C4-2B (cell line): ENCODE measurements at regions not wholly inside any gene's neighbourhood (a gene's known extent, or its start where the extent isn't known, plus 50 kb on each side); places are given as distances from the start of the nearest gene placed in this dataset.

Experiments
- H3K27ac ChIP-seq: fragments of 450-650 bp; 2 replicates; pipeline ENCODE4 v1.5.1; 2017
- ZFX ChIP-seq: fragments of 450-650 bp; IDR thresholded peaks from 2 replicates; pipeline ENCODE4 v1.6.1; 2017
- TF ChIP-seq, protein P1 (sequence below): fragments of 450-650 bp; conservative IDR thresholded peaks from 2 replicates; pipeline ENCODE4 v1.5.1; 2017; ENCODE audit warnings: mild to moderate bottlenecking

DNA sequence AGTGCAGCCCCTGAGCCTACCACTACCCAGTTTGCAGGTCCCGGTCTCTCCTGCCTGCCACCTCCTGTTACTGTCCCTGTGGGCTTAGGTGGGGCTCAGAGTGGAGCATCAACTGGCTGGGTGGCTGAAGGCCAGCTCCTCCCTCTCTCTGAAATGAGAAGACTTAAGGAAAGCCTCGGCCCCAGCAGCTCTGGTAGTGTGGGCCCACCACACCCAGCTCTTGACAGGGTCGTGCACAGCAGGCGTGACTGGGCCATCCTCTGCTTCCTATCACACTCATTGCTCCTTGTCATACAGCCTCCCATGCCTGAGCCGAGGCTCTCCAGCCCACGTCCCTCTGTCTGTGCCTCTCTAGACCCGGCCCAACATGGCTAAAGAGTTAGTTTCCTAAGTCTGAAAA is 142.7 kb upstream of the LINGO1 start:
- TF ChIP-seq ZFX, result no peak
- TF ChIP-seq, protein P1, sequence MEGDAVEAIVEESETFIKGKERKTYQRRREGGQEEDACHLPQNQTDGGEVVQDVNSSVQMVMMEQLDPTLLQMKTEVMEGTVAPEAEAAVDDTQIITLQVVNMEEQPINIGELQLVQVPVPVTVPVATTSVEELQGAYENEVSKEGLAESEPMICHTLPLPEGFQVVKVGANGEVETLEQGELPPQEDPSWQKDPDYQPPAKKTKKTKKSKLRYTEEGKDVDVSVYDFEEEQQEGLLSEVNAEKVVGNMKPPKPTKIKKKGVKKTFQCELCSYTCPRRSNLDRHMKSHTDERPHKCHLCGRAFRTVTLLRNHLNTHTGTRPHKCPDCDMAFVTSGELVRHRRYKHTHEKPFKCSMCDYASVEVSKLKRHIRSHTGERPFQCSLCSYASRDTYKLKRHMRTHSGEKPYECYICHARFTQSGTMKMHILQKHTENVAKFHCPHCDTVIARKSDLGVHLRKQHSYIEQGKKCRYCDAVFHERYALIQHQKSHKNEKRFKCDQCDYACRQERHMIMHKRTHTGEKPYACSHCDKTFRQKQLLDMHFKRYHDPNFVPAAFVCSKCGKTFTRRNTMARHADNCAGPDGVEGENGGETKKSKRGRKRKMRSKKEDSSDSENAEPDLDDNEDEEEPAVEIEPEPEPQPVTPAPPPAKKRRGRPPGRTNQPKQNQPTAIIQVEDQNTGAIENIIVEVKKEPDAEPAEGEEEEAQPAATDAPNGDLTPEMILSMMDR, result no peak
- no peak overlapping the region for H3K27ac ChIP-seq

DNA sequence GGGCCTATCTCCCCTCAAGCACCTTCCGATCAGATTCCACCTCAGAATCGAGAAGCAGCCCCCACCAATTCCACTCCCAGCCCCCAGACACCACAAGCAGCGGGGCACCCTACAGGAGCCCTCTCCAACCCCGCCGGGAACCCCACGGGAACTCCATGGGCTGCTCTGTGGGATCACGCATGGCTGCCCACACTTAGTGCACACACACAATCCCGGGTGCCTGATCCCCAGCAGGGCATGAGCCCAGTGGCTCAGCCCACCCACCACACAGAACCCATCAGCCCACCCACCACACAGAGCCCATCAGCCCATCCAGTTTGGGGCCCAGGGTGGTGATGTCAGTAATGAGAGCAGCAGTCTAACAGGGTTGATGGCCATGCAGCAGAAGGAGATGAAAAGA is 141.6 kb upstream of the LINGO1 start:
- no peak overlapping the region for H3K27ac ChIP-seq
- TF ChIP-seq, protein P1, result no peak
- TF ChIP-seq ZFX, result no peak

DNA sequence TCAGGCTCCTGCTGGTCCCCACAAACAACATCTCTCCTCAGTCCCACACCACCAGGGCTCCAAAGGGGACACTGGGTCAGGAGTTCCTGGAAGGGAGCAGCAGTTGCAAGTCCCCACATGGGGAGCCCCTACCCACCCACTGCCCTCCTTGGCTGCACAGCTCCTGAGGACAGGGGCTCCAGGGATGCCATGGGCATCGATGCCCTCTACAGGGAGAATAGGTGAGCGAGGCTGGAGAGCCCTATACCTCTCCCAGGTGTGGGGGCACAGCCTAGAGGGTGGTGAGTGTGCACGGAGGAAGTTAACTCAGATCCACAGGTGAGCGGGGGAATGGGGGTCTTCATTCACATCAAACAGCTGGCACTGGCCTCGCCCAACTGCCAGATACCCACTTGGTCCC is 141.2 kb upstream of the LINGO1 start:
- H3K27ac ChIP-seq, result no peak overlapping the region
- no peak for TF ChIP-seq ZFX
- TF ChIP-seq, protein P1, result no peak

DNA sequence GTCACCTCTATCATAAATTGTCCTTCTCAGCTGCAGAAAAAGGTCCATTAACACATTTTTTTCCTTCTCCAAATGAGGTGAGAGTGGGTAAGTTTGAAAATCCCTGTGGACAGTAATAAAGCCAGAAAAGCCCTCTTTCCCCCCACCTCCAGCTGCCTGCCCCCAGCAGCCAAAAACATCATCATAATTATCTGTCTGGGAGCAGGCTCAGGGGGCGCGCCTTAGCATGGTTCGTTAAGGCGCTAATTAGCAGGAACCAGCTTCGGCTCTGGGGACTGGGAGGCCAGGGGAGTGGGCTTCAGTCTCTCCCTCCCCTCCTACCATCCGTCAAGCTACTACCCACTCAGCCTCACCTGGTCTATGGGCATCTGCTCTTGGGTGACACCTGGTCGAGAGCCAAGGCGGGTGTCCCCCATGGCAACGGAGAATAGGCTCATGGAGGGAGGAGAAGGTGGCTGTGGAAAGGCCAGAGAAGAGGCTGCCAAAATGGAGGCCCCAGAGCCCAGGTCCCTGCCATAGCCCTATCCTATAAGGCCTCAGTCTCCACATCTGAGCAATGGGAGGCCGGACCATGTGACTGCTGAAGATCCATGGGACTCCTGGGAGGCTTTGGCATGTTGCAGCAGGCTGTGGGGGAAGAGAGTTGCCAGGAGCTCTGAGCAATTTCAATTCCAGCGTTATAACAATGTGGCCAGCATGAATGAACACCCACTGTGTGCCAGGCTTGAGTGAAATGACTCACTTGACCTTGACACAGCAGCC is 140.1 kb upstream of the LINGO1 start:
- TF ChIP-seq, protein P1, result no peak
- no peak for TF ChIP-seq ZFX
- H3K27ac ChIP-seq, result no peak overlapping the region

DNA sequence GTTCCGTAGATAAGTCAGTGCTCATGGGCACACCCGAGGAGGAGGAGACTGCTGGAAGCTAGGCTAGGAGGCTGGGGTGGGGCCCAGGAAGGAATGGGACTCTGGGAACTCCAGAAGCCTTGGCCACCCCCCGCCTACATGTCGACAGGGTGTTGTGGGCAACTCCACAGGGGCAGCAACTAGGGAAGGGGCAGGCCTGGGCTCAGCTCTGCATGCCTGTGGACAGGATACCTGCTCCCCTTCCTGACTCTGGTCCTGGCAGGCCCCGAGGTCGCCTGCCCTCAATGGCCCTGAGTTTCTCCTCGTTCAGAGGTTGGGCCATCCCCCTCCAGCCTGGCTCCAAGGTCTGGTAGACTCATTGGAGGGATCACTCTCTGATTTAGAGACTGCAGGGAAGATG is 138.9 kb upstream of the LINGO1 start:
- no peak for TF ChIP-seq ZFX
- TF ChIP-seq, protein P1, result no peak
- no peak overlapping the region for H3K27ac ChIP-seq

DNA sequence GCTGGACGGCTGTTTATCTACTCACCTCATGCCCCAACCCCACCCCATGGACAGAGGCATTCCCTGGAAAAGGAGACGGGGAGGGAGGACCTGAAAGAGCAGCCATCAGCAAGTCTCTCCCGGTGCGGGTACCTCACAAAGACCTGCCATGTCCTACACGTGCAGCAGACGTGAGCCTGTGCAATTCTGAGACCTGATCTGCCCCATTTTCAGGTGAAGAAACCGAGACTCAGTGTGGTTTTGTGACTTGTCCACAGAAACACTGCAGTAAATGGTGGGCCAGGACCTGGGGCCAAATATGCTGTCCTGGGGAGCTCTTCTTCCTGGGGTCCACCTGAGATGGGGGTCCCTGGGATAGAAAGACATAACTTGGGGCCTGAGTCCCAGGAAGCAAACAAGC is 137.0 kb upstream of the LINGO1 start:
- no peak for TF ChIP-seq ZFX
- TF ChIP-seq, protein P1, result no peak
- H3K27ac ChIP-seq, result no peak overlapping the region

DNA sequence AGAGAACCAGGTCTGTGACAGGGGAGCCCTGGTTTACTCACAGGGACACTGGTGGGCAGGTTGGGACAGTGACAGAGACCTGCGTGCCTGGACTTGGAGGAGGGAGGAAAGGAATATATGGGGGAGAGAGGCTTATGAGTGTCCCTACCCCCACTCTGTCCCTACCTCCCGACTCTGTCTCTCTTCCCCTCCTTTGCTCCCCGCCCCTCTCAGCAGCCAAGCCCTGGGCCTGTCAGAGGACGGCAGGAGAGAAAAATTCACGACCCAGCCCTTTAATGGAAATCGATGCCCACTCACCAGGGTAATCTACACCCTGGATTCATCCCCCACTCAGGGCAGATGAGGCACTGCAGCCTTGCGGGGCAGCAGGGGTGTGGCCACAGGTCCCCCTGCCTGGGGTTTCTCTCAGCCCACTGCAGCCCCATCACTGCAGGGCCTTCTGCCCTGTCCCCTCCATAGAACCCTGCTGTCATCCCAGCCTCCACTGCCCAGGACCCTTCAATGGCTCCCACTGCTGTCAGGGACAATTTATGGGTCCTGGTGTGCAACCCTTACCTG is 135.9 kb upstream of the LINGO1 start:
- TF ChIP-seq ZFX, result no peak
- TF ChIP-seq, protein P1, result no peak

More for the DNA sequence above, 135.9 kb upstream of the LINGO1 start:
- no peak overlapping the region for H3K27ac ChIP-seq
